GM12874 (cell line): ENCODE measurements at regions not wholly inside any gene's neighbourhood (a gene's known extent, or its start where the extent isn't known, plus 50 kb on each side); places are given as distances from the start of the nearest gene placed in this dataset.

ENCODE experiments used
- CTCF ChIP-seq: IDR thresholded peaks from 2 replicates; pipeline ENCODE4 v1.5.1; 2011; ENCODE audit warnings: low read depth, mild to moderate bottlenecking, control low read depth, low read length, moderate library complexity; ENCODE audit not compliant: insufficient read depth

GRCh38 chr18:51593931-51594330 is 396.4 kb upstream of the MEX3C start:
- TF ChIP-seq CTCF, result no peak

GRCh38 chr18:51603111-51603510 is 405.6 kb upstream of the MEX3C start:
- TF ChIP-seq CTCF, result no peak

GRCh38 chr18:51603551-51603950 is 406.1 kb upstream of the MEX3C start:
- TF ChIP-seq CTCF, result no peak

GRCh38 chr18:51610481-51610880 is 413.0 kb upstream of the MEX3C start:
- TF ChIP-seq CTCF, result no peak

GRCh38 chr18:51611326-51611725 is 413.8 kb upstream of the MEX3C start:
- no peak for TF ChIP-seq CTCF

GRCh38 chr18:51614033-51614432 is 416.6 kb upstream of the MEX3C start:
- no peak for TF ChIP-seq CTCF

- TF ChIP-seq CTCF, result no peak
Observed at GRCh38 chr18:51614967-51615571, 417.6 kb upstream of the MEX3C start.
